Hepatocyte (in vitro differentiated cells): ENCODE measurements at regions not wholly inside any gene's neighbourhood (a gene's known extent, or its start where the extent isn't known, plus 50 kb on each side); places are given as distances from the start of the nearest gene placed in this dataset.
"Not testable (repeated sequence)": the region's sequence is repeated elsewhere in the genome, so short reads cannot be mapped to it uniquely, and the experiment has no call there.

Experiments used
- DNase-seq: peaks from one replicate; pipeline ENCODE4 v3.0.0-alpha.2; 2016; ENCODE audit warnings: low spot score
- H2AFZ ChIP-seq: fragments of 200-600 bp; sonication (generic); 2 replicates; pipeline ENCODE4 v1.6.0; 2016; ENCODE audit warnings: antibody characterized with exemption, mild to moderate bottlenecking
- H3K27ac ChIP-seq: fragments of 200-600 bp; sonication (generic); 2 replicates; pipeline ENCODE4 v1.5.1; 2016; ENCODE audit warnings: mild to moderate bottlenecking
- H3K27me3 ChIP-seq: fragments of 200-600 bp; sonication (generic); 2 replicates; pipeline ENCODE4 v1.6.1; 2016
- H3K36me3 ChIP-seq: fragments of 200-600 bp; sonication (generic); replicated peaks from 2 replicates; pipeline ENCODE4 v1.5.1; 2016; ENCODE audit warnings: low read depth; ENCODE audit not compliant: insufficient read depth
- H3K4me1 ChIP-seq: fragments of 200-600 bp; sonication (generic); 2 replicates; pipeline ENCODE4 v1.5.1; 2016; ENCODE audit warnings: mild to moderate bottlenecking, moderate library complexity; ENCODE audit not compliant: insufficient read depth
- H3K4me2 ChIP-seq: fragments of 200-600 bp; sonication (generic); 2 replicates; pipeline ENCODE4 v1.6.0; 2016
- H3K4me3 ChIP-seq: fragments of 200-600 bp; sonication (generic); 2 replicates; pipeline ENCODE4 v1.5.1; 2016; ENCODE audit warnings: mild to moderate bottlenecking
- H3K79me2 ChIP-seq: fragments of 200-600 bp; sonication (generic); 2 replicates; pipeline ENCODE4 v1.6.0; 2017; ENCODE audit warnings: mild to moderate bottlenecking
- H3K9me2 ChIP-seq: fragments of 200-600 bp; sonication (generic); replicated peaks from 2 replicates; pipeline ENCODE4 v1.6.0; 2017; ENCODE audit warnings: mild to moderate bottlenecking; ENCODE audit not compliant: insufficient read depth
- H3K9me3 ChIP-seq: fragments of 200-600 bp; sonication (generic); 2 replicates; pipeline ENCODE4 v1.5.1; 2016; ENCODE audit warnings: low read depth, mild to moderate bottlenecking
- H4K20me1 ChIP-seq: fragments of 200-600 bp; sonication (generic); 2 replicates; pipeline ENCODE4 v1.6.0; 2016; ENCODE audit warnings: mild to moderate bottlenecking; ENCODE audit not compliant: insufficient read depth, poor library complexity, severe bottlenecking
- EZH2 ChIP-seq: fragments of 200-600 bp; sonication (generic); IDR thresholded peaks from 2 replicates; pipeline ENCODE4 v1.6.1; 2016; ENCODE audit warnings: antibody characterized with exemption, mild to moderate bottlenecking, borderline replicate concordance
- EZH2phosphoT487 ChIP-seq: fragments of 200-600 bp; sonication (generic); IDR thresholded peaks from one replicate; pipeline ENCODE4 v1.6.1; 2018; ENCODE audit warnings: antibody characterized with exemption, mild to moderate bottlenecking, low read depth, moderate library complexity; ENCODE audit not compliant: unreplicated experiment, severe bottlenecking
- WGBS: methylation state at CpG from one replicate; pipeline ENCODE4 v1.1.6; 2016; ENCODE audit warnings: low lambda C conversion rate; ENCODE audit errors: missing lambda C conversion rate; 5-methylcytosine and 5-hydroxymethylcytosine counted together
- TF ChIP-seq, protein P1 (sequence below): fragments of 200-600 bp; sonication (generic); IDR thresholded peaks from 2 replicates; pipeline ENCODE4 v1.5.1; 2016; ENCODE audit warnings: antibody characterized with exemption, mild to moderate bottlenecking; ENCODE audit not compliant: poor library complexity

- no peaks in the 10 kb centered on the region for H4K20me1 ChIP-seq
- H2AFZ ChIP-seq: no peak overlapping the region
- peak; percentile 81 for DNase-seq
- TF ChIP-seq EZH2phosphoT487 (no peak), EZH2 (no peak)
- TF ChIP-seq, protein P1, sequence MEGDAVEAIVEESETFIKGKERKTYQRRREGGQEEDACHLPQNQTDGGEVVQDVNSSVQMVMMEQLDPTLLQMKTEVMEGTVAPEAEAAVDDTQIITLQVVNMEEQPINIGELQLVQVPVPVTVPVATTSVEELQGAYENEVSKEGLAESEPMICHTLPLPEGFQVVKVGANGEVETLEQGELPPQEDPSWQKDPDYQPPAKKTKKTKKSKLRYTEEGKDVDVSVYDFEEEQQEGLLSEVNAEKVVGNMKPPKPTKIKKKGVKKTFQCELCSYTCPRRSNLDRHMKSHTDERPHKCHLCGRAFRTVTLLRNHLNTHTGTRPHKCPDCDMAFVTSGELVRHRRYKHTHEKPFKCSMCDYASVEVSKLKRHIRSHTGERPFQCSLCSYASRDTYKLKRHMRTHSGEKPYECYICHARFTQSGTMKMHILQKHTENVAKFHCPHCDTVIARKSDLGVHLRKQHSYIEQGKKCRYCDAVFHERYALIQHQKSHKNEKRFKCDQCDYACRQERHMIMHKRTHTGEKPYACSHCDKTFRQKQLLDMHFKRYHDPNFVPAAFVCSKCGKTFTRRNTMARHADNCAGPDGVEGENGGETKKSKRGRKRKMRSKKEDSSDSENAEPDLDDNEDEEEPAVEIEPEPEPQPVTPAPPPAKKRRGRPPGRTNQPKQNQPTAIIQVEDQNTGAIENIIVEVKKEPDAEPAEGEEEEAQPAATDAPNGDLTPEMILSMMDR: no peak
- 61% methylated on average over 14 of the region's 14 CpGs for WGBS
- H3K9me2 ChIP-seq: no peaks in the 10 kb centered on the region
- no peak overlapping the region for H3K4me3 ChIP-seq
- no peaks in the 10 kb centered on the region for H3K36me3 ChIP-seq
- peaks cover 21% of the 10 kb centered on the region for H3K4me1 ChIP-seq
- H3K9me3 ChIP-seq: no peaks in the 10 kb centered on the region
- H3K27me3 ChIP-seq: no peaks in the 10 kb centered on the region
- no peak overlapping the region for H3K4me2 ChIP-seq
- peak overlapping the region; percentile 82 for H3K27ac ChIP-seq
- no peaks in the 10 kb centered on the region for H3K79me2 ChIP-seq
Observed at GRCh38 chr6:37083243-37084138, 78.0 kb downstream of the FGD2 start.

GRCh38 chr6:37084665-37085064 lies 79.2 kb downstream of the FGD2 start:
- not testable (repeated sequence) for H3K27me3 ChIP-seq, H3K36me3 ChIP-seq, H3K4me2 ChIP-seq, H3K27ac ChIP-seq, H4K20me1 ChIP-seq, H3K4me3 ChIP-seq, H3K79me2 ChIP-seq, H2AFZ ChIP-seq, H3K9me2 ChIP-seq, H3K9me3 ChIP-seq, DNase-seq
- peaks cover 29% of the 10 kb centered on the region for H3K4me1 ChIP-seq
- 85% methylated on average over 4 of the region's 4 CpGs for WGBS

- Histone ChIP-seq H3K9me3 (no peaks in the 10 kb centered on the region), H3K27ac (no peak overlapping the region), H3K27me3 (no peaks in the 10 kb centered on the region), H4K20me1 (no peaks in the 10 kb centered on the region), H3K36me3 (no peaks in the 10 kb centered on the region), H3K9me2 (no peaks in the 10 kb centered on the region), H3K79me2 (no peaks in the 10 kb centered on the region), H2AFZ (no peak overlapping the region), H3K4me2 (no peak overlapping the region), H3K4me1 (peaks cover 29% of the 10 kb centered on the region), H3K4me3 (no peak overlapping the region)
- no peak for DNase-seq
- TF ChIP-seq EZH2phosphoT487: no peak
- TF ChIP-seq, protein P1: no peak
- no peak for TF ChIP-seq EZH2
- WGBS: 93% methylated on average over 7 of the region's 7 CpGs
Observed at GRCh38 chr6:37085198-37085597, 79.7 kb downstream of the FGD2 start.

GRCh38 chr6:37088897-37089296 lies 81.1 kb upstream of the PIM1 start:
- H3K4me1 ChIP-seq: peaks cover 16% of the 10 kb centered on the region
- no peaks in the 10 kb centered on the region for H4K20me1 ChIP-seq
- TF ChIP-seq, protein P1: no peak
- TF ChIP-seq EZH2 (no peak), EZH2phosphoT487 (no peak)
- no peak overlapping the region for H3K4me2 ChIP-seq
- peak overlapping the region; percentile 9 for H3K27ac ChIP-seq
- H2AFZ ChIP-seq: no peak overlapping the region
- H3K36me3 ChIP-seq: no peaks in the 10 kb centered on the region
- no peaks in the 10 kb centered on the region for H3K27me3 ChIP-seq
- H3K9me3 ChIP-seq: no peaks in the 10 kb centered on the region
- no peak overlapping the region for H3K4me3 ChIP-seq
- no peak for DNase-seq
- H3K79me2 ChIP-seq: no peaks in the 10 kb centered on the region
- 71% methylated on average over 2 of the region's 2 CpGs for WGBS
- no peaks in the 10 kb centered on the region for H3K9me2 ChIP-seq
